NT2/D1 (cell line): ENCODE measurements at regions not wholly inside any gene's neighbourhood (a gene's known extent, or its start where the extent isn't known, plus 50 kb on each side); places are given as distances from the start of the nearest gene placed in this dataset.

Source experiments
- SUZ12 ChIP-seq: IDR thresholded peaks from 2 replicates; pipeline ENCODE4 v1.6.1; 2011; ENCODE audit not compliant: insufficient read length, insufficient read depth; ENCODE audit errors: extremely low read depth
- YY1 ChIP-seq: IDR thresholded peaks from 2 replicates; pipeline ENCODE4 v1.6.1; 2011; ENCODE audit not compliant: insufficient read length, insufficient read depth
- ZNF274 ChIP-seq: IDR thresholded peaks from 2 replicates; pipeline ENCODE4 v1.6.1; 2011; ENCODE audit warnings: mild to moderate bottlenecking, low read depth, low read length

DNA sequence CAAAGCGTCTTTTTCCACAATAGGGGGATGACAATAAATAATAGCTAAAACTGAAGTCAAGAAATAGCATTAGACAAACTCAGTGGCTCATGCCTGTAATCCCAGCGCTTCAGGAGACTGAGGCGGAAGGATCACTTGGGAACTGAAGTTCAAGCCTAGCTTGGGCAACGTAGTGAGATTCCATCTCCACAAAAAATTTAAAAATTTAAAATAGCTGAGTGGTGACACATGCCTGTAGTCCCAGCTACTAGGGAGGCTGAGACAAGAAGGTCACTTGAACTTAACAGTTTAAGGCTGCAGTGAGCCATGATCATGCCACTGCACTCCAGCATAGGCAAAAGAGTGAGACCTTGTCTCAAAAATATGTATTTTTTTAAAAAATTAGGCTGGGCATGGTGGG, 107.9 kb downstream of the AKR1D1 start:
- TF ChIP-seq SUZ12 (no peak), ZNF274 (no peak), YY1 (no peak)
